B cell (primary cell): ENCODE measurements at regions not wholly inside any gene's neighbourhood (a gene's known extent, or its start where the extent isn't known, plus 50 kb on each side); places are given as distances from the start of the nearest gene placed in this dataset.

ENCODE experiments used
- ATAC-seq: fragments of 200-7000 bp; cut with Tn5 transposase; one replicate; pipeline ENCODE4 v1.10.0; 2021; ENCODE audit warnings: low read depth, mild to moderate bottlenecking, moderate number of reproducible peaks, moderate library complexity
- CTCF ChIA-PET: fragments of 350-600 bp; sonication (Branson Sonifier 250); formaldehyde crosslinking; loops from one replicate; lab custom pipeline; 2021; ENCODE audit warnings: antibody characterized with exemption, inconsistent platforms; lab: Charles Lee
- POLR2A ChIA-PET: fragments of 350-600 bp; sonication (Branson Sonifier 250); formaldehyde crosslinking; loops from one replicate; lab custom pipeline; 2021; ENCODE audit warnings: antibody characterized with exemption; lab: Charles Lee
- DNase-seq: peaks from one replicate; pipeline ENCODE4 v3.0.0; 2013
- H2AFZ ChIP-seq: 2 replicates; pipeline ENCODE4 v1.6.1; 2012; ENCODE audit warnings: mild to moderate bottlenecking, low read depth, low read length; ENCODE audit not compliant: insufficient read depth, poor library complexity, severe bottlenecking
- H3K27ac ChIP-seq, 2 donors: 1 replicate in 1 of 2; 2 replicates in 1 of 2; pipeline ENCODE4 v1.5.1; 2012 to 2013; ENCODE audit warnings: low read length in 2 of 2, mild to moderate bottlenecking in 2 of 2, moderate library complexity in 1 of 2
- H3K27me3 ChIP-seq, 4 experiments: fragments of 200-600 bp in 1 of 4; sonication (generic) in 1 of 4; replicated peaks in 1 of 4; 1 replicate in 2 of 4; 2 replicates in 2 of 4; pipeline versions ENCODE4 v1.6.1 to v1.7.0; 2013 to 2016; ENCODE audit warnings: low read length in 3 of 4, mild to moderate bottlenecking in 2 of 4, mixed read lengths in 1 of 4, moderate library complexity in 1 of 4; ENCODE audit not compliant: insufficient read depth in 4 of 4, control insufficient read depth in 3 of 4; ENCODE audit errors: control extremely low read depth in 1 of 4
- H3K36me3 ChIP-seq, 2 experiments: replicated peaks in 1 of 2; 1 replicate in 1 of 2; 2 replicates in 1 of 2; pipeline versions ENCODE4 v1.6.1 to v1.7.1; 2013; ENCODE audit warnings: low read length in 1 of 2; ENCODE audit not compliant: insufficient read depth in 2 of 2, control insufficient read depth in 1 of 2; ENCODE audit errors: control extremely low read depth in 1 of 2, extremely low read depth in 1 of 2
- H3K4me1 ChIP-seq, 2 donors: fragments of 200-600 bp in 1 of 2; sonication (generic) in 1 of 2; 1 replicate in 1 of 2; 2 replicates in 1 of 2; pipeline versions ENCODE4 v1.5.1 to v1.6.1; 2013 to 2017; ENCODE audit warnings: low read length in 2 of 2; ENCODE audit not compliant: control insufficient read depth in 2 of 2, insufficient read depth in 2 of 2
- H3K4me2 ChIP-seq: replicated peaks from 2 replicates; pipeline ENCODE3; 2012; ENCODE audit warnings: mild to moderate bottlenecking, low read depth, low read length; ENCODE audit not compliant: poor library complexity, severe bottlenecking
- H3K4me3 ChIP-seq, 5 experiments: fragments of 200-600 bp in 1 of 5; sonication (generic) in 1 of 5; 1 replicate in 3 of 5; 2 replicates in 2 of 5; pipeline versions ENCODE4 v1.5.1 to v1.7.0; 2011 to 2016; ENCODE audit warnings: low read length in 4 of 5, mild to moderate bottlenecking in 4 of 5, low read depth in 2 of 5, control low read depth in 1 of 5, moderate library complexity in 1 of 5; ENCODE audit not compliant: insufficient read depth in 1 of 5; ENCODE audit errors: control extremely low read depth in 1 of 5, extremely low read depth in 1 of 5
- H3K79me2 ChIP-seq: fragments of 200-600 bp; sonication (generic); one replicate; pipeline ENCODE4 v1.6.0; 2016; ENCODE audit warnings: low read length; ENCODE audit not compliant: control insufficient read depth, insufficient read depth
- H3K9ac ChIP-seq: fragments of 200-600 bp; sonication (generic); 2 replicates; pipeline ENCODE4 v1.6.1; 2017; ENCODE audit warnings: mild to moderate bottlenecking, low read length, moderate library complexity
- H3K9me3 ChIP-seq, 3 donors: one replicate each; pipeline versions ENCODE4 v1.6.1 to v1.7.1; 2013; ENCODE audit warnings: low read length in 2 of 3; ENCODE audit not compliant: control insufficient read depth in 2 of 3, insufficient read depth in 1 of 3; ENCODE audit errors: control extremely low read depth in 1 of 3
- H4K20me1 ChIP-seq: 2 replicates; pipeline ENCODE4 v1.6.0; 2012; ENCODE audit warnings: mild to moderate bottlenecking, low read length; ENCODE audit not compliant: insufficient read depth, control insufficient read depth, poor library complexity, severe bottlenecking
- H3K27ac Mint-ChIP-seq: one replicate; pipeline ENCODE4 v1.8.0; 2021; ENCODE audit warnings: mixed read lengths
- H3K27me3 Mint-ChIP-seq: one replicate; pipeline ENCODE4 v1.8.0; 2021; ENCODE audit warnings: mixed read lengths
- H3K4me1 Mint-ChIP-seq: one replicate; pipeline ENCODE4 v1.8.0; 2021; ENCODE audit warnings: mixed read lengths
- H3K4me3 Mint-ChIP-seq: one replicate; pipeline ENCODE4 v1.8.0; 2021; ENCODE audit warnings: mixed read lengths
- H3K9me3 Mint-ChIP-seq: one replicate; pipeline ENCODE4 v1.8.0; 2022; ENCODE audit warnings: mixed read lengths; ENCODE audit not compliant: insufficient read depth
- CTCF ChIP-seq: fragments of 200-600 bp; IDR thresholded peaks from one replicate; pipeline ENCODE4 v1.8.0; 2022; ENCODE audit warnings: antibody characterized with exemption, mild to moderate bottlenecking
- EZH2 ChIP-seq: IDR thresholded peaks from 2 replicates; pipeline ENCODE4 v1.6.1; 2012; ENCODE audit warnings: borderline replicate concordance, low read depth, mild to moderate bottlenecking, moderate library complexity, low read length; ENCODE audit not compliant: insufficient read depth, poor library complexity, severe bottlenecking
- WGBS: methylation state at CpG from one replicate; pipeline ENCODE4 v1.1.5; 2013; ENCODE audit warnings: missing lambda C conversion rate; ENCODE audit not compliant: insufficient coverage; 5-methylcytosine and 5-hydroxymethylcytosine counted together
- intact Hi-C: fragments of 100-400 bp; cut with micrococcal nuclease; formaldehyde crosslinking; loops from one replicate; pipeline ENCODE4 v1.10.0; 2022

- H3K27me3 ChIP-seq, result no peaks in the 10 kb centered on the region
- ATAC-seq (no peak), DNase-seq (no peak)
- no peak overlapping the region for H3K4me3 ChIP-seq
- ChIA-PET POLR2A (no interaction called here), CTCF (no interaction called here)
- Mint-ChIP-seq H3K9me3 (no peaks in the 10 kb centered on the region), H3K27me3 (no peaks in the 10 kb centered on the region), H3K4me3 (no peak overlapping the region), H3K27ac (no peak overlapping the region), H3K4me1 (no peaks in the 10 kb centered on the region)
- no peak overlapping the region for H2AFZ ChIP-seq
- no peaks in the 10 kb centered on the region for H3K36me3 ChIP-seq
- WGBS, result 80% methylated on average over 1 of the region's 3 CpGs
- H3K79me2 ChIP-seq, result no peaks in the 10 kb centered on the region
- no peaks in the 10 kb centered on the region for H4K20me1 ChIP-seq
- H3K4me2 ChIP-seq, result no peak overlapping the region
- intact Hi-C loops, result no loop called here
- H3K9ac ChIP-seq, result no peak overlapping the region
- no peaks in the 10 kb centered on the region for H3K4me1 ChIP-seq
- H3K9me3 ChIP-seq, result no peaks in the 10 kb centered on the region
- no peak overlapping the region for H3K27ac ChIP-seq
- no peak for TF ChIP-seq EZH2
- no peak for TF ChIP-seq CTCF
These were observed 146.1 kb upstream of the RPS23 start for GRCh38 chr5:82424211-82424610.

GRCh38 chr5:82422751-82423181 is 144.6 kb upstream of the RPS23 start:
- Mint-ChIP-seq H3K4me3 (no peak overlapping the region), H3K27ac (no peak overlapping the region), H3K9me3 (no peaks in the 10 kb centered on the region), H3K4me1 (no peaks in the 10 kb centered on the region), H3K27me3 (no peaks in the 10 kb centered on the region)
- Histone ChIP-seq H3K27ac (no peak overlapping the region), H2AFZ (no peak overlapping the region), H3K4me1 (no peaks in the 10 kb centered on the region), H3K36me3 (no peaks in the 10 kb centered on the region), H3K9me3 (no peaks in the 10 kb centered on the region), H3K79me2 (no peaks in the 10 kb centered on the region), H3K4me2 (no peak overlapping the region), H4K20me1 (no peaks in the 10 kb centered on the region), H3K4me3 (no peak overlapping the region), H3K27me3 (no peaks in the 10 kb centered on the region), H3K9ac (no peak overlapping the region)
- ATAC-seq, result no peak
- ChIA-PET CTCF (no interaction called here), POLR2A (no interaction called here)
- intact Hi-C loops, result no loop called here
- WGBS, result 69% methylated on average over 6 of the region's 6 CpGs
- no peak for DNase-seq
- no peak for TF ChIP-seq CTCF
- no peak for TF ChIP-seq EZH2
